ENCODE measurements at regions not wholly inside any gene's neighbourhood (a gene's known extent, or its start where the extent isn't known, plus 50 kb on each side); places are given as distances from the start of the nearest gene placed in this dataset.

DNA sequence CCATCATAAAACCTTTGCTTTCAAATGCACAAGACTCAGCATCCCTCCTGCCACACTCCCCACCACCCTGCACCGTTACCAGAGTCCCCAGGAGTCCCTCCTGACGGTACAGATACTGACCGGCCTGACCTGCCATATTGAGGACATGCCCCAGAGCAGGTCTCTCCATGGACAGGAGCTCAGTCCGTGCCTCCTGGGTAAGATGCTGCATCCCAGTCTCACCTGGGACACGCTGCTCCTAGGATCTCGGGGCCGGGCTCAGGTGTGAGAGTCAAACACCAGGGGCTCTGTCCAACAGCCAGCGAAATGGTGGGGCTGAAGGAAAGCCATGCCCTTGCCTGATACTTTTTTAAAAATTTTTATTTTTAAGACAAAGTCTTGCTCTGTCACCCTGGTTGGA lies 328.3 kb downstream of the SHANK2 start:
- no peaks in the 10 kb centered on the region for H3K36me3 ChIP-seq (ENCODE audit: control insufficient read depth in 1 of 2, insufficient read depth in 2 of 2, low read length in 2 of 2)
- no peaks in the 10 kb centered on the region for H3K9me2 ChIP-seq (ENCODE audit: insufficient read depth)
- H3K27me3 ChIP-seq (ENCODE audit: insufficient read depth, low read length): no peaks in the 10 kb centered on the region
- POLR2A ChIA-PET: no interaction called here
- BruUV-seq (replicated peaks): no TSS peak
- H3K9me3 ChIP-seq (ENCODE audit: control insufficient read depth in 1 of 2, insufficient read depth in 1 of 2, low read depth in 1 of 2, low read length in 2 of 2): peaks cover 4 to 14% of the 10 kb centered on the region in 2 experiments; a peak in 2 of 4 replicates
- H3K4me2 ChIP-seq (ENCODE audit: low read length): no peak overlapping the region
- TF ChIP-seq, protein P1, sequence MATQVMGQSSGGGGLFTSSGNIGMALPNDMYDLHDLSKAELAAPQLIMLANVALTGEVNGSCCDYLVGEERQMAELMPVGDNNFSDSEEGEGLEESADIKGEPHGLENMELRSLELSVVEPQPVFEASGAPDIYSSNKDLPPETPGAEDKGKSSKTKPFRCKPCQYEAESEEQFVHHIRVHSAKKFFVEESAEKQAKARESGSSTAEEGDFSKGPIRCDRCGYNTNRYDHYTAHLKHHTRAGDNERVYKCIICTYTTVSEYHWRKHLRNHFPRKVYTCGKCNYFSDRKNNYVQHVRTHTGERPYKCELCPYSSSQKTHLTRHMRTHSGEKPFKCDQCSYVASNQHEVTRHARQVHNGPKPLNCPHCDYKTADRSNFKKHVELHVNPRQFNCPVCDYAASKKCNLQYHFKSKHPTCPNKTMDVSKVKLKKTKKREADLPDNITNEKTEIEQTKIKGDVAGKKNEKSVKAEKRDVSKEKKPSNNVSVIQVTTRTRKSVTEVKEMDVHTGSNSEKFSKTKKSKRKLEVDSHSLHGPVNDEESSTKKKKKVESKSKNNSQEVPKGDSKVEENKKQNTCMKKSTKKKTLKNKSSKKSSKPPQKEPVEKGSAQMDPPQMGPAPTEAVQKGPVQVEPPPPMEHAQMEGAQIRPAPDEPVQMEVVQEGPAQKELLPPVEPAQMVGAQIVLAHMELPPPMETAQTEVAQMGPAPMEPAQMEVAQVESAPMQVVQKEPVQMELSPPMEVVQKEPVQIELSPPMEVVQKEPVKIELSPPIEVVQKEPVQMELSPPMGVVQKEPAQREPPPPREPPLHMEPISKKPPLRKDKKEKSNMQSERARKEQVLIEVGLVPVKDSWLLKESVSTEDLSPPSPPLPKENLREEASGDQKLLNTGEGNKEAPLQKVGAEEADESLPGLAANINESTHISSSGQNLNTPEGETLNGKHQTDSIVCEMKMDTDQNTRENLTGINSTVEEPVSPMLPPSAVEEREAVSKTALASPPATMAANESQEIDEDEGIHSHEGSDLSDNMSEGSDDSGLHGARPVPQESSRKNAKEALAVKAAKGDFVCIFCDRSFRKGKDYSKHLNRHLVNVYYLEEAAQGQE (IDR thresholded peaks at IDR 0.05; ENCODE audit: low read depth): no peak
- TF ChIP-seq TCF7L2 (IDR thresholded peaks at IDR 0.05; ENCODE audit: borderline replicate concordance, extremely low read depth, insufficient read depth, insufficient read length) (no peak), CBX3 (IDR thresholded peaks at IDR 0.05; ENCODE audit: low read depth) (no peak), EZH2 (IDR thresholded peaks at IDR 0.05) (no peak), RAD21 (IDR thresholded peaks at IDR 0.05; ENCODE audit: low read depth) (no peak), JUND (IDR thresholded peaks at IDR 0.05) (no peak), EZH2phosphoT487 (IDR thresholded peaks at IDR 0.05; ENCODE audit: borderline replicate concordance) (no peak), POLR2A (IDR thresholded peaks at IDR 0.05; ENCODE audit: borderline replicate concordance, extremely low read depth, insufficient read depth, insufficient read length) (no peak)
- no peak overlapping the region for H3K4me3 ChIP-seq (replicated peaks in 1 of 2; ENCODE audit: low read depth in 1 of 2, low read length in 2 of 2)
- no peak overlapping the region for H3K27ac ChIP-seq (ENCODE audit: low read depth, low read length)
- CTCF ChIA-PET: no interaction called here
- H3K79me2 ChIP-seq (ENCODE audit: insufficient read depth, low read length): no peaks in the 10 kb centered on the region
- no peak overlapping the region for H2AFZ ChIP-seq (ENCODE audit: low read depth, low read length, poor library complexity, severe bottlenecking)
- intact Hi-C loops (cut with micrococcal nuclease): no loop called here
- H3K4me1 ChIP-seq (ENCODE audit: control insufficient read depth in 1 of 2, insufficient read depth in 2 of 2, low read length in 2 of 2): no peaks in the 10 kb centered on the region
- ATAC-seq (no peak), DNase-seq (ENCODE audit: low read depth, low spot score) (no peak)
- H4K20me1 ChIP-seq (ENCODE audit: insufficient read depth): no peaks in the 10 kb centered on the region
- H3K9ac ChIP-seq (ENCODE audit: low read length): no peak overlapping the region
- RAD21 ChIA-PET (ENCODE audit: low non-redundant PET in 1 of 2, low total read pairs in 2 of 2, uncharacterized antibody in 2 of 2, unreplicated experiment in 2 of 2): interaction anchor here in 1 of 2 experiments (0.6 kb wide), 1 partner anchor 650 kb away, joined by 3 read pairs; no protein-coding TSS in a partner anchor
